ENCODE measurements at regions not wholly inside any gene's neighbourhood (a gene's known extent, or its start where the extent isn't known, plus 50 kb on each side); places are given as distances from the start of the nearest gene placed in this dataset.

DNA sequence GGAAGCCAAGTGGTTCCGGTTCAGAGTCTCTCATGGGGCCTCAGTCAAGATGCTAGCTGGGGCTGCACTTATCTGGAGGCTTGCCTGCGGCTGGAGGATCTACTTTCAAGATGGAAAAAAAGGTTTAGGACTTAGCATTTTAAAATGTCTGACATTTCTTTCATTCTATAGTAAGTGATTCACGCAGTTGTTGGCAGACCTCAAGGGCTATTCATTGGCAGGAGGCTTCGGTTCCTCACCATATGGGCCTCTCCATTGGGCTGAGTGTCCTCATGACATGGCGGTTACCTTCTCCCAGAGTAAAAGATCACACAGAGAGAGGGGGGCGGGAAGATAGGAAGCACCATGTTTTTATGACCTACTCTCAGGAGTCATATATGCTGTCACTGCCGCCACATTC lies 298.0 kb upstream of the PLET1 start:
- TF ChIP-seq FOXJ3 (CRISPR knock-in tag; IDR thresholded peaks at IDR 0.05; ENCODE audit: borderline replicate concordance): no peak
- TF ChIP-seq, protein P1, sequence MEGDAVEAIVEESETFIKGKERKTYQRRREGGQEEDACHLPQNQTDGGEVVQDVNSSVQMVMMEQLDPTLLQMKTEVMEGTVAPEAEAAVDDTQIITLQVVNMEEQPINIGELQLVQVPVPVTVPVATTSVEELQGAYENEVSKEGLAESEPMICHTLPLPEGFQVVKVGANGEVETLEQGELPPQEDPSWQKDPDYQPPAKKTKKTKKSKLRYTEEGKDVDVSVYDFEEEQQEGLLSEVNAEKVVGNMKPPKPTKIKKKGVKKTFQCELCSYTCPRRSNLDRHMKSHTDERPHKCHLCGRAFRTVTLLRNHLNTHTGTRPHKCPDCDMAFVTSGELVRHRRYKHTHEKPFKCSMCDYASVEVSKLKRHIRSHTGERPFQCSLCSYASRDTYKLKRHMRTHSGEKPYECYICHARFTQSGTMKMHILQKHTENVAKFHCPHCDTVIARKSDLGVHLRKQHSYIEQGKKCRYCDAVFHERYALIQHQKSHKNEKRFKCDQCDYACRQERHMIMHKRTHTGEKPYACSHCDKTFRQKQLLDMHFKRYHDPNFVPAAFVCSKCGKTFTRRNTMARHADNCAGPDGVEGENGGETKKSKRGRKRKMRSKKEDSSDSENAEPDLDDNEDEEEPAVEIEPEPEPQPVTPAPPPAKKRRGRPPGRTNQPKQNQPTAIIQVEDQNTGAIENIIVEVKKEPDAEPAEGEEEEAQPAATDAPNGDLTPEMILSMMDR (IDR thresholded peaks at IDR 0.05): no peak
- no peak for TF ChIP-seq CREB1 (CRISPR knock-in tag; IDR thresholded peaks at IDR 0.05)
- TF ChIP-seq, protein P2, sequence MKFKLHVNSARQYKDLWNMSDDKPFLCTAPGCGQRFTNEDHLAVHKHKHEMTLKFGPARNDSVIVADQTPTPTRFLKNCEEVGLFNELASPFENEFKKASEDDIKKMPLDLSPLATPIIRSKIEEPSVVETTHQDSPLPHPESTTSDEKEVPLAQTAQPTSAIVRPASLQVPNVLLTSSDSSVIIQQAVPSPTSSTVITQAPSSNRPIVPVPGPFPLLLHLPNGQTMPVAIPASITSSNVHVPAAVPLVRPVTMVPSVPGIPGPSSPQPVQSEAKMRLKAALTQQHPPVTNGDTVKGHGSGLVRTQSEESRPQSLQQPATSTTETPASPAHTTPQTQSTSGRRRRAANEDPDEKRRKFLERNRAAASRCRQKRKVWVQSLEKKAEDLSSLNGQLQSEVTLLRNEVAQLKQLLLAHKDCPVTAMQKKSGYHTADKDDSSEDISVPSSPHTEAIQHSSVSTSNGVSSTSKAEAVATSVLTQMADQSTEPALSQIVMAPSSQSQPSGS (CRISPR knock-in tag; IDR thresholded peaks at IDR 0.05; ENCODE audit: borderline replicate concordance, low read depth): no peak

Data from WTC11 (cell line).